Neural cell (in vitro differentiated cells): ENCODE measurements at regions not wholly inside any gene's neighbourhood (a gene's known extent, or its start where the extent isn't known, plus 50 kb on each side); places are given as distances from the start of the nearest gene placed in this dataset.

Experiments used
- H2AFZ ChIP-seq: fragments of 200-600, 300-800 bp; sonication (generic), shearing (Covaris generic); 2 replicates; pipeline ENCODE4 v1.6.0; 2014; ENCODE audit warnings: low read depth, mild to moderate bottlenecking, antibody characterized with exemption, low read length, moderate library complexity
- H3F3A ChIP-seq: fragments of 200-600 bp; shearing (Covaris generic); 2 replicates; pipeline ENCODE4 v1.6.1; 2016; ENCODE audit warnings: mild to moderate bottlenecking, moderate library complexity, mixed read lengths, antibody characterized with exemption, low read length; ENCODE audit not compliant: insufficient read depth, poor library complexity, severe bottlenecking
- H3K27ac ChIP-seq: fragments of 200-600, 300-800 bp; sonication (generic), shearing (Covaris generic); 2 replicates; pipeline ENCODE4 v1.5.1; 2014; ENCODE audit warnings: mild to moderate bottlenecking, low read length, moderate library complexity
- H3K27me3 ChIP-seq: fragments of 300-800, 200-600 bp; sonication (generic), shearing (Covaris generic); 2 replicates; pipeline ENCODE4 v1.6.0; 2014; ENCODE audit warnings: mild to moderate bottlenecking, low read depth, low read length, moderate library complexity; ENCODE audit not compliant: insufficient read depth
- H3K36me3 ChIP-seq: fragments of 300-800, 200-600 bp; sonication (generic), shearing (Covaris generic); 2 replicates; pipeline ENCODE4 v1.5.1; 2014; ENCODE audit warnings: mild to moderate bottlenecking, antibody characterized with exemption, low read length, moderate library complexity; ENCODE audit not compliant: insufficient read depth
- H3K4me2 ChIP-seq: fragments of 300-800, 200-600 bp; sonication (generic), shearing (Covaris generic); 2 replicates; pipeline ENCODE4 v1.6.0; 2014; ENCODE audit warnings: mild to moderate bottlenecking, low read length
- H3K4me3 ChIP-seq: fragments of 300-800, 200-600 bp; sonication (generic), shearing (Covaris generic); 2 replicates; pipeline ENCODE4 v1.5.1; 2014; ENCODE audit warnings: mild to moderate bottlenecking, low read length, moderate library complexity
- H3K79me2 ChIP-seq: fragments of 200-600 bp; shearing (Covaris generic); replicated peaks from 2 replicates; pipeline ENCODE4 v1.6.0; 2014; ENCODE audit warnings: mild to moderate bottlenecking, low read length, moderate library complexity; ENCODE audit not compliant: insufficient read depth
- H3K9ac ChIP-seq: fragments of 300-800, 200-600 bp; sonication (generic), shearing (Covaris generic); 2 replicates; pipeline ENCODE4 v1.6.1; 2016; ENCODE audit warnings: mild to moderate bottlenecking, low read length, mixed read lengths
- H3K9me2 ChIP-seq: fragments of 200-600 bp; shearing (Covaris generic); 2 replicates; pipeline ENCODE4 v1.6.1; 2016; ENCODE audit warnings: mild to moderate bottlenecking, low read length, mixed read lengths; ENCODE audit not compliant: insufficient read depth
- H3K9me3 ChIP-seq: fragments of 200-600, 300-800 bp; sonication (generic), shearing (Covaris generic); 2 replicates; pipeline ENCODE4 v1.6.1; 2016; ENCODE audit warnings: mild to moderate bottlenecking, mixed run types, low read length, moderate library complexity, mixed read lengths
- H4K20me1 ChIP-seq: fragments of 200-600 bp; shearing (Covaris generic); 2 replicates; pipeline ENCODE4 v1.6.1; 2016; ENCODE audit warnings: mild to moderate bottlenecking, mixed run types; ENCODE audit not compliant: insufficient read depth
- CTCF ChIP-seq: fragments of 450-650 bp; IDR thresholded peaks from 2 replicates; pipeline ENCODE4 v1.5.1; 2014; ENCODE audit warnings: antibody characterized with exemption, mild to moderate bottlenecking, moderate library complexity; ENCODE audit not compliant: poor library complexity, severe bottlenecking
- EP300 ChIP-seq: fragments of 450-650 bp; conservative IDR thresholded peaks from 2 replicates; pipeline ENCODE4 v1.6.1; 2014; ENCODE audit warnings: antibody characterized with exemption, mild to moderate bottlenecking, moderate library complexity; ENCODE audit not compliant: poor library complexity, severe bottlenecking
- EZH2 ChIP-seq: fragments of 200-600, 300-800 bp; shearing (Covaris generic), sonication (generic); IDR thresholded peaks from 2 replicates; pipeline ENCODE4 v1.6.1; 2014; ENCODE audit warnings: antibody characterized with exemption, low read length, borderline replicate concordance, mild to moderate bottlenecking; ENCODE audit not compliant: insufficient read depth, poor library complexity, severe bottlenecking
- MXI1 ChIP-seq: fragments of 450-650 bp; conservative IDR thresholded peaks from 2 replicates; pipeline ENCODE4 v1.6.1; 2014; ENCODE audit warnings: antibody characterized with exemption, mild to moderate bottlenecking; ENCODE audit not compliant: poor library complexity, severe bottlenecking
- POLR2AphosphoS5 ChIP-seq: IDR thresholded peaks from 2 replicates; pipeline ENCODE4 v1.6.1; 2012
- RAD21 ChIP-seq: fragments of 450-650 bp; conservative IDR thresholded peaks from 2 replicates; pipeline ENCODE4 v1.6.1; 2014; ENCODE audit warnings: antibody characterized with exemption, mild to moderate bottlenecking, moderate library complexity
- REST ChIP-seq: IDR thresholded peaks from 2 replicates; pipeline ENCODE4 v1.6.1; 2012; ENCODE audit warnings: borderline replicate concordance
- SMC3 ChIP-seq: fragments of 450-650 bp; conservative IDR thresholded peaks from 2 replicates; pipeline ENCODE4 v1.6.1; 2014; ENCODE audit warnings: antibody characterized with exemption, mild to moderate bottlenecking, moderate library complexity; ENCODE audit not compliant: poor library complexity
- TAF1 ChIP-seq: IDR thresholded peaks from 2 replicates; pipeline ENCODE4 v1.6.1; 2012; ENCODE audit warnings: low read depth

DNA sequence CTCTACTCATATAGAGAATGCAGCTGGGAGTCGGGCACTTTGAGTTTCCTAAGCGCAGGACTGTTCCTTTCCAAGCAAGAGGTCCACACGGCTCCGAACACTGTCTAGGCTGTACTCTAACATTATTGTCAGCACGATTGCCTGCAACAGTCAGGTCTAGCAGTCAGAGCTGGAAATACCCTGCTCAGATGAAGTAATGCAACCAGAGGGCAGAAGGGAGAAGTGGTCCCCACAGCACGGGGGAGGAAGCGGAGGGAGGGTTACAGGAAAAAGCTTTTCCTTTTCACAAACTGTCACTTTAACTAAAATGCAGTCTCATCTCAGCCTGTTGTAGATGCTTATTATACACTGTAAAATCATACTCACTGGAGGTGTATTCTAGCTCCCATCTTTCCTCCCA is 98.9 kb upstream of the SLC44A3 start:
- Histone ChIP-seq H3K36me3 (no peaks in the 10 kb centered on the region), H3K9me3 (no peaks in the 10 kb centered on the region), H3K4me2 (no peak overlapping the region), H3K27ac (no peak overlapping the region), H4K20me1 (no peaks in the 10 kb centered on the region), H3K79me2 (no peaks in the 10 kb centered on the region), H3K9ac (no peak overlapping the region), H3K9me2 (no peaks in the 10 kb centered on the region), H3F3A (no peaks in the 10 kb centered on the region), H3K27me3 (no peaks in the 10 kb centered on the region), H2AFZ (no peak overlapping the region), H3K4me3 (no peak overlapping the region)
- TF ChIP-seq EZH2 (no peak), REST (no peak), TAF1 (no peak), SMC3 (no peak)

DNA sequence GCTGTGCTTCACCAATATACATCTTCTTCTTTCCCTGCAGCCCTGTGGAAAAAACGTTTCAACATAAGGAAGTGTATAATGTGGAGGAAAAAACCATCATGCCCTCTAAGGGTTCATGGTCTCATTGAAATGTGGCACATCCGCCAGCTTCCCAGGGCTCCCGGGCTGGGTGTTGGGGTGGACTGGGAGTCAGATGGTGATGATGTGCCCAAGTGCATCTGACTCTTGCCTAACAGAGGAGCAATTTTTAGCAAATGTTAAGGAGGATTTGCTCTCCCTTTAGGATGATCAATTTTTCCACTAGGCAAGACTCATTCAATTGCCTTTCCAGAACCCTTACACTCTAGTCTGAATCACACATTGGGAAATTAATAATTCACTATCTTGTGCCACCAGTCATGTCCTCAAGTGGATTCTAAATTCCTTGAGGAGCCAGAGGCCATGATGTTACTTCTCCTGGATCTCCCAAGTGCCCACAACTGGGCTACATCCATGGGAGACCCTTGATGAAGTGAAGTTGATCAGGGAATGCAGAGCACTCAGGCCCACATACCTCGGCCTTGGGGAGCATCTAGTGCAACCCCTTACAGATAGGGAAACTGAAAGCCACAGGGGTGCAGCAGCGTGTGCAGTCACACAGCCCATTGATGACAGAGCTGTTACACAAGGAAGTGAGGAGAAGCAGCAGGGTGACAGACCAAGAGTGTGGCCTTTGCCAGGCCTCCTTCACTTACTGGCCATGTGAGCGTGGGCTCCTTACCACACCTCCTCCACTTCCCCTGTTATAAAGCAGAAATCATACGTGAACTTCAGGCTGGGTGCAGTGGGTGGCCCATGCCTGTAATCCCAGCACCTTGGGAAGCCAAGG is 100.0 kb upstream of the SLC44A3 start:
- Histone ChIP-seq H3K27ac (no peak overlapping the region), H3K4me3 (no peak overlapping the region), H3K4me2 (no peak overlapping the region), H3K36me3 (no peaks in the 10 kb centered on the region), H3F3A (no peaks in the 10 kb centered on the region), H3K79me2 (no peaks in the 10 kb centered on the region), H3K9ac (no peak overlapping the region), H4K20me1 (no peaks in the 10 kb centered on the region), H3K9me2 (no peaks in the 10 kb centered on the region), H2AFZ (no peak overlapping the region), H3K27me3 (no peaks in the 10 kb centered on the region), H3K9me3 (no peaks in the 10 kb centered on the region)
- TF ChIP-seq CTCF (no peak), MXI1 (no peak), EP300 (no peak), EZH2 (no peak), POLR2AphosphoS5 (no peak), TAF1 (no peak), RAD21 (no peak), REST (no peak), SMC3 (no peak)
